GM21737 (cell line): ENCODE measurements at regions not wholly inside any gene's neighbourhood (a gene's known extent, or its start where the extent isn't known, plus 50 kb on each side); places are given as distances from the start of the nearest gene placed in this dataset.

Experiments used
- ATAC-seq: cut with Tn5 transposase; IDR thresholded peaks from one replicate; pipeline ENCODE4 v1.9.1; 2021; ENCODE audit warnings: mild to moderate bottlenecking, moderate library complexity; ENCODE audit not compliant: unreplicated experiment

- ATAC-seq: no peak
Observed at GRCh38 chr5:56558131-56558745, 257.1 kb upstream of the MAP3K1 start.

- ATAC-seq: no peak
Observed at GRCh38 chr5:56557198-56557597, 258.2 kb upstream of the MAP3K1 start.

- no peak for ATAC-seq
Observed at GRCh38 chr5:56552612-56553268, 262.6 kb upstream of the MAP3K1 start.

GRCh38 chr5:56550227-56550626, 265.1 kb upstream of the MAP3K1 start:
- no peak for ATAC-seq

GRCh38 chr5:56549096-56549886, 266.1 kb upstream of the MAP3K1 start:
- no peak for ATAC-seq

GRCh38 chr5:56545016-56545415, 270.3 kb upstream of the MAP3K1 start:
- no peak for ATAC-seq

- ATAC-seq: no peak
Observed at GRCh38 chr5:56543441-56544388, 271.6 kb upstream of the MAP3K1 start.

- ATAC-seq: no peak
Observed at GRCh38 chr5:56540266-56540665, 275.1 kb upstream of the MAP3K1 start.

- ATAC-seq: no peak
Observed at GRCh38 chr5:56538580-56538979, 276.8 kb upstream of the MAP3K1 start.

GRCh38 chr5:56535347-56535746, 280.0 kb upstream of the MAP3K1 start:
- ATAC-seq: no peak

GRCh38 chr5:56534102-56534829, 281.1 kb upstream of the MAP3K1 start:
- ATAC-seq: no peak

- no peak for ATAC-seq
Observed at GRCh38 chr5:56532466-56532865, 282.9 kb upstream of the MAP3K1 start.

GRCh38 chr5:56530626-56531138, 284.7 kb upstream of the MAP3K1 start:
- ATAC-seq: no peak

- no peak for ATAC-seq
Observed at GRCh38 chr5:56529666-56530430, 285.5 kb upstream of the MAP3K1 start.

GRCh38 chr5:56527174-56527573, 288.2 kb upstream of the MAP3K1 start:
- ATAC-seq: no peak

GRCh38 chr5:56525113-56525512, 290.2 kb upstream of the MAP3K1 start:
- ATAC-seq: no peak

GRCh38 chr5:56523790-56524575, 290.9 kb upstream of the ANKRD55 start:
- no peak for ATAC-seq

- no peak for ATAC-seq
Observed at GRCh38 chr5:56522960-56523359, 289.8 kb upstream of the ANKRD55 start.

GRCh38 chr5:56522169-56522568, 289.0 kb upstream of the ANKRD55 start:
- no peak for ATAC-seq
